Epithelial cell of prostate (primary cell): ENCODE measurements at regions not wholly inside any gene's neighbourhood (a gene's known extent, or its start where the extent isn't known, plus 50 kb on each side); places are given as distances from the start of the nearest gene placed in this dataset.

ENCODE experiments used
- DNase-seq: peaks from one replicate; pipeline ENCODE4 v3.0.0-alpha.2; 2011; ENCODE audit warnings: low read depth, low spot score
- H3K27ac ChIP-seq: fragments of 450-650 bp; 2 replicates; pipeline ENCODE4 v1.5.1; 2017; ENCODE audit warnings: mild to moderate bottlenecking

DNA sequence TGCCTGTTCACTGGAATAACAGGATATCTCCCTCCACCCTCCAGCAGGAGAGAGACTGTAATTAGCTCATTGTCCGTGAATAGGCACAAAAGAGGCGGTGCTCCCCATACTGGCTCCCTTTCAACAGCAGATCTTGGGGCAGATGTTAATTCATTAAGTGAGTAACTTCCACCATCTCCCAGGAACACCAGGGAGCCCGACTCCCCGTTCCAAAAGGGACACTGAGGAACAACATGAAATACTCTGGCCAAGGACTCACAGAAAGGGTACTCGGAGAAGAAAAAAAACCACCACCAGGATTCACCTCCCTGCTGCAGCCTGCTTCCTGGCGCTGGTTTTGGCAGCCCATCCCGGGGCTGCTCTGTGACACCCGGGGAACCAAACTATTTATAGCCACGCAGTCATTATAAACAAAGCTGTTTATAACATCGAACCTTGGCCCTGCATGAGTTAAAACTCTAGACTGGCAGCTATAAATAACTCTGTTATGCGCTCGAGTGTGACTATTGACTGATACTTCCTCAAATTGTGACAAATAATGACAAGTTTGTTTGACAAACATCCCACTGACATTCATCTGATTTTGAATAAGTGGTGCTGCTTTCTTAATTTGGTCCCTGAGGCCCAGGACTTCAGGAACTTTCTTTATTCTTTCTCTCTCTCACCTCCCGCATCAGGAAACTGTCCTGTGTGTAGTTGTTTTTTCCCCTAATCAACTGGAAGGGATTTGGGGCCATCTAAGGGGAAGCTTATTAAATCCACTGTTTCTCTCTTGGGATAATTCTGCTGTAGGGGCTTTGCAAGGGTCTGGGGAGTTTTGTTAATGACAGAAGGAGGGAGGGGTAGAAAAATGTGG is 521.6 kb downstream of the CD83 start:
- H3K27ac ChIP-seq: no peak overlapping the region
- DNase-seq: no peak

DNA sequence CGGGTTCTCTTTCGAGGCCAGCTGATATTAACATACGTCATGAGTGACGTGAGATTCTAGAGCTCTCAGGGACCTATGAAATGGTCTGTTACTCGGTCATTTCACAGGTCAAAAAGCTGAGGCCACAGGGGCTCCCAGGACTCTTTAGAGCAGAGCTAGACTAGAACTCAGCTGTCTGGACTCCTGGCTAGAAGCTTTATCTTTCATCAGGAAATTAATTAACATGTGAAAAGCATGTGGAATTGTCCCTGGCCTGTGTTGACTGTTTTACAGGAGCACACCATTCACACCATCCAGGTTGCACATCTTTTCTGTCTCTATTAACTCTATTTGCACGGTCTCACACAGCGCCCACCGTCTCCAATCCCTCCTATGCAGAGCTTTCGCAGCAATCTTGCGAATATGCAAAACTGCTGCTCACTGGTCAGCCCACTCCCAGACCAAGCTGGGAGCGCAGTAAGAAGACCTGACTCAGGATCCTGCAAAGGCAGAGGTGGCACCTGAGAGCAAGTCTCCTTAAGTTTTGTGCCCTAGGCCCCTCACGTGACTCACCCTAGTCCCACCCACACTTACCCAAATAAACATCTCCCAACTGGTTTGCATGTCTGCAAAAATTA is 522.5 kb downstream of the CD83 start:
- no peak for DNase-seq
- no peak overlapping the region for H3K27ac ChIP-seq

DNA sequence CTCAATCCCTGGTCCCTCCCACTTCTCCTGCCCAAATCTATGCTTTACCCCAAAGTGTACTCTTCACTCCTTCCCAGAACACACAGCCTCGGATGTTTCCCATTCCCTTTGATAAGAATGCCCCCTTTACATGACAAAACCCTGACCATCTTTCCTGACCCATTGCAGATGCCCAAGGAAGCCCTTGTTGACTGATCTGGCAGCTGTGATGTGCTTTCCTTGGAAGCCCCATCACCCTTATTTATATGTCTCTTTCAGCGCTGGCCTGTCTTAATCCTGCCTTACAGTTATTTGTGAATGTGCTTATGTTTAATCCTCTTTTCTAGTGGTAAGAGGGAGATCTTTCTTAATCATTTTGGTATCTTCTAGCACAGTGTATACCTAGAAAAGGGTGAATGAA is 523.1 kb downstream of the CD83 start:
- DNase-seq: no peak
- H3K27ac ChIP-seq: no peak overlapping the region

DNA sequence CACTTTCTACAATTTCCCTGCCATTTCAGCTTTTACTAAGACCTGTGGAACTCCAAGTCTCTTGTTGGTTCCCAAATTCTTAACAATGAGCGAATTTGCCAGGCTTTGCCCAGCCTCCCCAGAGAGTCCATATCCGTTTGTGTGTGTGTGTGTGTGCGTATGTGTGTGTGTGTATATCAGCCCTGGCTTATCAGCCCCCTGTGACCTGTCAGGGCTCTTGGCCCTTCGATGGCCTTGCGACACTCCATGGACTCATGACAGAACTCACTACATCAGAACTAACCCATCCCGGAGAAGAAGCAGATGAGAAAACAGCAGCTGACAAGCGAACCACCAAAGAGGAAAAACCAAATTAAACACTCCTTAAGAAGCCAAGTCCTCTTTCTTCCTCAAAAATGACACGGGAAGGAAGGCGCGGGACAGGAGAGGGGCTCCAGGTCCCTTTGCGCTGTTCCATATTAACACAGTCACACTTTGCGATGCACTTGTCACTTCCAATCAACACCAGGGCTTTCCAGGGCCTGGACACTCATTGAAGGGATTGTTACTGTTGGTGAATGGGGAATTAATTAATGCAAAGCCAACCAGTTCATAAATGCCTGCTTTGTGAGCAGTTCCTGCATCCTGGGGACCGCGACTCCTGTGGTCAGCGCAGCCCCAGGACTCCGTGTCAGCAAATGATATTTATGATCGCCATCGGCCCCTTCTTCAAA is 524.0 kb downstream of the CD83 start:
- H3K27ac ChIP-seq: no peak overlapping the region
- DNase-seq: no peak

DNA sequence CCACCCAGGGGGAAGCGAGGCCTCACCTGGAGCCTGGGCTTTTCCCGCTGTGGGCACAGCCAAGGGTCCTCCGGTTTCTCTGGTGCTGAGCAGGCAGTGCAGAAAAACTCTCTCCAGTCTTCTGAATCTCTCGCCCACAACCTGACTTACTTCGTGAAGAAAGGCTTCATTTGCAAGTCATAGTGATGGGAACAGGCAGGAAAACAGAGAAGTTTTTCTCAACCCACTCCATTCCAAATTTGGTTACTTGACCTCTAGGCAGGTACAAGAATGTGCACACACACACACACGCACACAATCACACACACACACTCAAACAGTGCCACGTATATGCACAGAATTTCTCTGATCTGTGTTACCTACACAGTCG is 524.5 kb downstream of the CD83 start:
- H3K27ac ChIP-seq: no peak overlapping the region
- no peak for DNase-seq

DNA sequence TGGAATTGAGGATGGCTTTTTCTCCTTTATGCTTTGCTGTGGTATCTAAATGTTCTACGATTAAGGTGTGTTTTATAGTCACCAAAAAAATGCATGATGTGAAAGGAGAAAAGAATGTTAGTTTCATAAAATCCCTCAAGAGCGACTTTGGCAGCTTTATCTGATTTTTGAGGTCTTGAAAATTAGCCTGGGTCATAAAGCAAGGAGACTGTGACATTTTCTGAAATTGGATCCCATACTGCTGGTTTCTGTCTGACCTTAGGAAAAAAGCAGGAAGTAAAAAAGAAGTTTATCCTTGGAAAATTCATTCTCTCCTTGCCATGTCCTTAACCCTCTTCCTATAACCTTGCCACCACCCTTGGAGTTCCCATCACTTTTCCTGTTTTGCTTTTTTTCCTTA is 525.3 kb downstream of the CD83 start:
- no peak for DNase-seq

DNA sequence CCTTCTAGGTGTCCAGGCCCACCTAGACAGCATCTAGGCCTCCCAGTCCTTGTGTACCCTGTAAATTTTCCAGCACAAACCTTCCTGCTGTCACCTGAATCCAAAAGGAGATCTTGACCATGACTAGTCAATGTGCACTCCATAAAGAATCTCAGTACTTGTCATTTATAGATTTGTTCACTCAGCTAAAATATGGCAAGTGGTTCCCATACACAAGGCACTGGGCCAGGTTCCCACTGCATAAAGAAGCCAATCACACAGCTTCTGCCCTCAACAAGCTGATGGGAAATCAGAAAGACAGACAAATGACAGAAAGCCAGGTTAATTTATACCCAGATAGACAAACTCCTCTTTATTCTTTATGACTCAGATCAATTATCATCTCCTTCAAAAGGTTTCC is 526.8 kb downstream of the CD83 start:
- DNase-seq: no peak
- no peak overlapping the region for H3K27ac ChIP-seq

More for the DNA sequence above, 525.3 kb downstream of the CD83 start:
- no peak overlapping the region for H3K27ac ChIP-seq

DNA sequence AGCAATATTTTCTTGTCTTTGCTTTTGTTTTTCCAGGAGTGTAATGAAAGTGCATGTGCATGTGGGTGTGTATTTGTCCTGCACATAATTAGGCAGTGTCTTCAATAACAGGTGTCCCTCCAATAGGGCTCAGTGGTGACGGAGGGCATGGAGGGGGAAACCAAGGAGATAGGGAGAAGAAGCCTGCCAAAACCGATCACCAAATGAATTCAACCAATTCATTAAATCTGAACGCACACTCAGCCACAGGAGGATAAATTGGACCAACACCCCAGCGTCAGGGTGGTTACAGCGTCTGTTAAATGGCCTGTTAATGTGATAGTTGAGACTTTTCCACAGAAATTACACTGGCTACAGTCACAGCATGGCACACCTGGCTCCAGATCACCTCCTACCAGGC is 527.6 kb downstream of the CD83 start:
- DNase-seq: no peak
- no peak overlapping the region for H3K27ac ChIP-seq

DNA sequence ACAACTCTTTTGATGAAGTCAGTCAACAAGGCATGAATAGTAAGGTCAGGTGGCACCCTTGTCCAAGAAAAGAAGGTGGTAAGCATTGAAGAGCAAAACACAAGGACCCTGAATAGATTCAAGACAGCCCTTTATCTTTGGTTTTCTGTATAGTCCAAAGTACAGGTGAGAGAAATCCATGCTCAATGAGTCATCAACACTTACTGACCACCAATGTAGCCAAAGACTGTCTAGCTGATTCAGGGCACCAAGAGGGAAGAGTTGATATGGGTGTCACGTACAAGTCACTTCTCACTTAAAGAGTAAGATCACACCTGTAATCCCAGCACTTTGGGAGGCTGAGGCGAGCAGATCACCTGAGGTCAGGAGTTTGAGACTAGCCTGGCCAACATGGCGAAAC is 528.3 kb downstream of the CD83 start:
- H3K27ac ChIP-seq: no peak overlapping the region
- DNase-seq: no peak

DNA sequence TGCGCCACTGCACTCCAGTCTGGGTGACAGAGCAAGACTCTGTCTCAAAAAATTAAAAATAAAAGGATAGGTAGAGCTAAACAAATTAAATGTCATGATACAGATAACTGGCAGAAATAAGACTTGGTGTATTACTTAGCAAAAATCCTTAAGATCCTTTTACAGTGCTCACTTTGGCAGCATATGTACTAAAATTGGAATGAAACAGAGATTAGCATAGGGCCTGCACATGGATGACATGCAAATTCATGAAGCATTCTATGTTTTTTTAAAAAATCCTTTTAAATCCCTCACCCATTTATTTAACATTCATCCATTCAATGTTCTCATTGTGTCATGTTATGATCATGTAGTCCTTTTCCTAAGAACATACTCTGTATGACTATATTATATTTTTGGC is 528.8 kb downstream of the CD83 start:
- no peak for DNase-seq
- no peak overlapping the region for H3K27ac ChIP-seq

DNA sequence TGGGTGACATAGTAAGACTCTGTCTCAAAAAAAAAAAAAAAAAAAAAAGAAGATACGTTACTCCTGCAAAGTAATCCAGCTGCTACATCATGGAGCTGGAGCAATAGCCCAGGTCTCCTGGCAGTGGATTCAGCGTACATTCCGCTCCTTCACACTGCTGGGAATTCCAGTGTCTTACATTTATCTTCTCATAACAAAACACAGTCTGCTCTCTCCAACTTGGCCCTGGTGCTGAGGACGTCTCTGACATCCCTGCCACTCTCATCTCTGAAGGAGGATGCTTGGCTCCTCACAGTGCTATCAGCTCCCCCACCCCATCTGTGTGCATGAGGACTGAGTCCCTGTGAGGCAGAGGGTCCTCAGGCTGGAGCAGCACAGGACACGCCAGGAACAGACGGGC is 529.8 kb downstream of the CD83 start:
- H3K27ac ChIP-seq: no peak overlapping the region
- DNase-seq: no peak

DNA sequence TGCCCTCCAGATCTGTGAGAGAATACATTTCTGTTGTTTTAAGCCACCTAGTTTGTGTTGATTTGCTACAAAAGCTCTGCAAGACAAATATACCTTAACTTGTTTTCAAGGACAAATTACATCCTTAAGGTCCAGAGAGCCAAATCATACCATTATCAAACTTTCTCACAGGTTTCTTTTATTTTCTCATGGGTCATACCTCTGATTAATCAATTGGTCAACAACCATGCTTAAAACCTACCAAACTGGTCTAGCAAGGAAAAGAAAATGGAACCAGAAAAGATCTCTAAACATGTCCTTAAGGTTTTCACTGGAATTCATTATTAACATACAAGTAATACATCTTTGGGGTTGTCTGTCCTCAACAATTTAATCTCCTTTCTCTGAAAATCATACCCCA is 535.0 kb downstream of the CD83 start:
- H3K27ac ChIP-seq: no peak overlapping the region
- no peak for DNase-seq

DNA sequence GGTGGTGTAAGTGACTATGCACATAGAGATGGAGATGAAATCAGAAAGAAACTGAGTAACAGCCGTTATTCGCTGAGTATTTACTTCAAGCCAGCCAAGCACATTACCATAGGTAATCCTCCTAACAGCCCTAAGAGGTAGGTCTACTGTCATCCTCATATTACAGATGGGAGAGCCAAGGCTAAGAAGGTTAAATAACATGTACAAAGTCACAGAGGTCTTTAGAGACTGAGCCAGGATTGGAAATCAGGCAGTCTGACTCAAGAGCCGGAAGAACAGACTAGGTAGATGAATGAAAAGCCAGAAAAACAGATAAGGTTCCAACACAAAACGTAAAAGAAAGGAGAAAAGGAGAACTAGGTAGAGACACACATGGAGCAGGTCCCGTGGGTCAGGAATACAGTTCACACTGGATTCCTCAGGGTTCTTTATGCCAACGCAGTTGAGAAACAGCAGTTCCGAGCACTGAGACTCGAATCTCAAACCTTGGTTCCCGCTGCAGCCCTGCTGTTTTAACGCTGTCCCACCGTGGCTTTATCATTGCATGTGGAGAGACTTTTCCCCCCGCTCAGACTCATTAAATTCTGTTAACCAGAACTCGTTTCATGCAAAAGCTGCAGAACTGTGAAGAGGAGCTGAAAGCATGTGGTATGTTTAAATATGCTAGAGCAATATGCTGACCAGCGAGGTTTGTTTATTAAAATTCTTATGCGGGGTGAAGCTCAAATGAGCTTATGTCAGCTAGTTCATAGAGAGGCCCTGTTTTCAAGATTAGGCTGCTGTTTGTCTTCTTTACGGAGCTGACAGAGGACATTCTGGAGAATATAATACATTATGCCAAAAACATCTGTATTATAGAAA is 537.9 kb downstream of the CD83 start:
- no peak overlapping the region for H3K27ac ChIP-seq
- DNase-seq: no peak

DNA sequence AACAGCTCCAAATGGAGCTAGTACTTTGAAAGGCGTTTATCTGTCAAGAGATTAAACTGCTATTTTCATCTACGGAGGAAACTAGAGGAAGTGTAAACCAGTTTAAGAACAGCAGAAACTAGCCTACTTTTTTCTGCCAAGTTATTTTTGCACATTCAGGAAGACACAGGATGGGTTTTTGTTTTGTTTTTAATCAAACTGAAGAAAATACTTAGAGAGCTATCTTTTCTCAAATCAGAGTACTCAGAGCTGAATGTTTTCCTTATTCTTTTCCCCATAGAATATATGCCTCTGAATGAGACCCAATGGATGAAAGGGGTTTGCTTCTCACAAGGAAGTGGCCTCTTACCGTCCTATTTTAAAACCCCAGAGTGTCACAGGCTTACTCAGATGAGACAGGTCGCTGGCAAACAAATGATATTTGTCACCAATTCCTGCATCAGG is 538.5 kb downstream of the CD83 start:
- H3K27ac ChIP-seq: no peak overlapping the region
- no peak for DNase-seq

DNA sequence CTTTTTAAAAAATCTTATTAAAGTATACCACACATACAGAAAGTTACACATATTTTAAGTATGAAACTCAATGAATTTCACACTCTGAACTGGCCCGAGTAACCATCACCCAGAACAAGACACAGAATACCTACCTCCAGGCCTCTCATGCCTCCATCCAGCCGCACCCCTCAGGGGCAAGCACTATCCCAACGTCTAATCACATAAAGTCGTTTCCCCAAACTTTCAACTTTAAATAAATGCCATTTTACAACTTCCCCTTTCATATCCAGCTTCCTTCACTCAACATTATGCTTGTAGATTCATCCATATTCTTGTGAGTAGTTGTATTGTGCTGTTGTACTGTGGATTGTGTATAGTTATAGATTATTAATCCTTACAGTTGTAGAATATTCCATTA is 539.1 kb downstream of the CD83 start:
- DNase-seq: no peak
- H3K27ac ChIP-seq: no peak overlapping the region

DNA sequence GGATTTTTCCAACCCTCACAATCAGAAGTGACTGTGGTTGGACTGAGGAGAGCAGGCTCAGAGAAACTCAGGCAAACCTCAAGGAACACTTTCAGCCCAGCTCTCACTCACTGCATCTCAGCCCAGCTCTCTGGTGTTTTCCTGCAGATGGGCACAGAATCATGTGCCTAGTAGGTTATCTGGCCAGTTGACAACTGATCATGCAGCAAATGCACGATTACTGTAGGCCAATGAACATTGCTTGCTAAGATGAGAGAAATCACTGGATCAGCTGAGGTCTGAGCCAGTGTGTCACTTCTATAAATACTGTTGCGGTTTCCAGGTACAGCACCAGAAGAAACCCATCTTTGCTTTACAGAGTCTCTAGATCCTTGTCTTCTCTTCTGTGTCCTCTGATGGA is 540.5 kb downstream of the CD83 start:
- DNase-seq: no peak
- no peak overlapping the region for H3K27ac ChIP-seq

DNA sequence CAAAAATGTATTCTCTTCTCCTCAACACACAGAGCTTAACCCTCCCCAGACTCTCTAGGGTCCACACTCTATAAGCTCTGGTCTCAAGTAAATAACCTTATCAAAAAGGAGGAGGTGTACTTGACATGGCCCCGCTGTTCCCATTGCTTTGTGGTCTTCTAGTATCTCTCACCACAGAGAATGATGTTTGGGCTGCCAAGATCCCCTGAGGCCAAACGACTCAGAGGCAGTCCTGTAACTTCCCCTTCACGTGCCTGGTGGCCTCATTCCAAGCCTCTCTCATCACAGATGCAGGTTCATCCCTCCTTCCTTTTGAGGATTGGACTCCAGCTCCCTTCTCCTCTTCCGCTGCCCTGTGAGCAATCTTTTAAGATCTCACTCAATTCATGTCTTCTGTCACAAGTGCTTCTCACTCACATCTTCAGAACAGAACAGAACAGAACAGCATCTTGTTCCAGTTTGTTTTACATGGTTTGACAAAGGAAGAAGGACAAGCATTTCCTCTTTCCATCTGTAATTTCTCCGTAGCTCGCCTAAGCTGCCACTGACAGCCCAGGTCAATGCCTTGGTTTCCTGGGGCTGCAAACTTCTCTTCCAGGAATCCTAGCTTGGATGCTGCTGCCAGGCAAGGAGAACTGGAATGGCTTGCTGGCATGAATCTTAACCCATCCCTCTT is 541.5 kb downstream of the CD83 start:
- no peak overlapping the region for H3K27ac ChIP-seq
- no peak for DNase-seq

DNA sequence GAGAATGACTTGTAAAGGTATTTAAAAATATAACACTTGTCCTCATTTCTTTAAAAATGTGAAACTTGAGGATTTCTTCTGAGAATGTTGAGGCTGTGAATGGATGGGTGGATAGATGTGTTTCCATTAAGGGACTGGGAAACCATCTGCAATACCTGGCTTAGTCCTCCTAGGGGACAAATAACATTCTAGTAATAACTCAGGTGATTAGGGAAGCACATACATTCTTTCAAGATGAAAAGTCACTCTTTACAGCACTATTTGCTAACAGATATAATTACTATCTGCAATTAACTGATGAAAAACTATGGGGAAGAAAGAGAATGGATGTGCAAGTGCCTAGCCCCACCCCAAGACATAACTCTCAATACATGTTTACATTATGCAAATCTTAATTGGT is 542.3 kb downstream of the CD83 start:
- no peak for DNase-seq
- no peak overlapping the region for H3K27ac ChIP-seq

DNA sequence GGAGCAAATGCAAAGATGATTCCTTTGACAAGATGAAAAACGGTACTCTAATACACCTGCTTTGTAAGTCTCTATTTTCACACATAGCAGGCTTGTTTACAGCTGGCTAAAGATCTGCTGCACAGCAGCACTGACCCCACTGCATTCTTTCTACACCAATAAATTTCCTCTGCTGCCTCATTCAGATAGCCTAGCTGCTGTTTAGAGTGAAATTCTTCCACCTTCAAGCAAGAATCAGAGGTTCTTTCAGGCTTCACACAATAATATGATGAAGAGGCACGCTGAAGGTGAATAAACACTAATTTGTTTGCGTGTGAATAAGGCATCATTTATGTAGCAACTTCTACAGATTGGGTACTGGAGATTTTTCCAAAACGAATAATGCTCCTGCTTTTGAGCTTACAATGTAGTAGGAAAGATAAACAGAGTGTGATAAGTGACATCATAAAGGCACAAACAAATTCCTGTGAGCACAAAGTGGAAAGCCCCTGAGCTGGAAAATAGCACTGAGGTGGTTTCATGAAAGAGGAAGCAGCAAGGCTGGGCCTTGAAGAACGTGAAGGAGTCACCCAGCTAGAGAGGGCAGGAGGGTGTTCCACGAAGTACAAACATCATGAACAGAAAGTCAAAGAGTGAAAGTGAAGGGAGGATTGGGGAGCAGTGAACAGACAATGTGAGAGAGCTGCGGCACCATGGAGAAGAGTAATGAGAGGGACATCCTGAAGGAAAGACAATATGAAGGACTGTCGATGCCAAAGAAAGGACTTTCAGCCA is 543.4 kb downstream of the CD83 start:
- no peak for DNase-seq
- no peak overlapping the region for H3K27ac ChIP-seq
